Stimulated activated naive CD8-positive, alpha-beta T cell treated with anti-CD3 and anti-CD28 coated beads, Interleukin-15, Interleukin-2, amounts not matched to agents 100 U/mL and 50 U/mL, for 24 hours (primary cell): ENCODE measurements at regions not wholly inside any gene's neighbourhood (a gene's known extent, or its start where the extent isn't known, plus 50 kb on each side); places are given as distances from the start of the nearest gene placed in this dataset.
A peak's percentile ranks its signal among the peaks of the same experiment; 100 is the strongest.
"Not testable (repeated sequence)": the region's sequence is repeated elsewhere in the genome, so short reads cannot be mapped to it uniquely, and the experiment has no call there.

Source experiments
- ATAC-seq: fragments of 150-1000 bp; cut with Tn5 transposase; one replicate; pipeline ENCODE4 v1.10.0; 2021
- DNase-seq: peaks from one replicate; pipeline ENCODE4 v3.0.0; 2021

DNA sequence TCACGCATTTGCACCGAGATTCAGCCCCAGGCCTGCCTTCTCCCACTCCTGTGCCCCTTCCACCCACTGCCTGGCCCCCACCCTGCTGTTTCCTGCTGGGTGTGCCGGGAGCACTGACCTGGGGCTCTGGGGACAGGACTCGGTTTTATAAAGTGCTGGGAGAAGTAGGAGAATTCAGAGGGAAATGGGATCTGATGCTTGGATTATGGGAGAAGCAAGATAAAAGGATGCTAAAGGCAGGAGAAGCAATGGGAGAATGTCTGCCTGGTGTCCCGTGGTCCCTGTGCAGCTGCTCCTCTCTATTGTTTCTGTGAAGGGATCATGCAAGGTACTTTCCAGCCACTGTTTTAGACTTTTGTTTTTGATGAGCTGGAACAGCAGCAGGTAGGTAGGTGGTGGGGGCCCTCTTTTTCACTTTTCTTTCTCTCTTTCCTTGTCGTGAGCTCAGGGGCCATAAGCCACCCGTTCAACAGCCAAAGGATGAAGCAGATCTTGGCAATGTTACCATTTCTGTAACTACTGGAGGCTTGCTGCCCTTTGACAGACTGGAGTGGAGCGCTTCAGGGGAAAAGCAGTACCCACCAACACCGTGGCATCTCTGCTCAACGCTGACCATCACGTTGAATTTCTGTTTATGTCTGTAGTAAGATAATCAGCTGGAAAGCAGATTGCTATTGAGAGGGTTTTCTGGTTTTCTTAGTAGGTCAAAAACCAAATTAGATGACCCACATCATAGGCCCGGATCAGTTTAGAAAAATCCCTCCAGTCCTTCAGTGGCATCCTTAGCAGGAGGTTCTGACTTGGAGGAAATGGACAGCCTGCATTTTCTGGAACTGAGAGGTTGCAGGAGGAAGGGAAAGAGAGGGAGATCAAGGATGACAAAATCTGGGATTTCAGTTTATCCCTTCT is 63.8 kb upstream of the ENPP6 start:
- ATAC-seq (peak; percentile 5), DNase-seq (peak; percentile 28)

GRCh38 chr4:184280591-184281071 is 63.0 kb upstream of the ENPP6 start:
- no peak for ATAC-seq
- no peak for DNase-seq

DNA sequence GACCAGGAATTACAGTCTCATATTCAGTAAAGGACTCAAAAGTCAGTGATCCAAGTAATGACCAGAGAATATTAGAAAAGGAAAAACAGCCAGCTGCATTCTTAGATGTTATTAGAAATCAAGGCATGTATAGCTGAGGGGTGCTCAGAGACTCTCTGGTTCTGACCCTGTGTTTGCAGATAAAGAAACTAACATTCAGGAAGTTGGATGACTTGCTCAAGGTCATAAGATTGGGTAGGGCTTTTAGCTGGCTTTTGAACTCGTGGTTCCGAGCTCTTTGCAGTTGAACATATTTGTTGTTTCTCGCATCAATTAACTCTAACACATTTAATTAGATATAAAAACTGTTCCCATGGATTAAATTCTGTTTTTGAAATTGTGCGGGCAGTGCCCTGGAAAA is 62.5 kb upstream of the ENPP6 start:
- no peak for DNase-seq
- no peak for ATAC-seq

- ATAC-seq (no peak), DNase-seq (no peak)
Measured at GRCh38 chr4:184279496-184280061, 61.9 kb upstream of the ENPP6 start.

DNA sequence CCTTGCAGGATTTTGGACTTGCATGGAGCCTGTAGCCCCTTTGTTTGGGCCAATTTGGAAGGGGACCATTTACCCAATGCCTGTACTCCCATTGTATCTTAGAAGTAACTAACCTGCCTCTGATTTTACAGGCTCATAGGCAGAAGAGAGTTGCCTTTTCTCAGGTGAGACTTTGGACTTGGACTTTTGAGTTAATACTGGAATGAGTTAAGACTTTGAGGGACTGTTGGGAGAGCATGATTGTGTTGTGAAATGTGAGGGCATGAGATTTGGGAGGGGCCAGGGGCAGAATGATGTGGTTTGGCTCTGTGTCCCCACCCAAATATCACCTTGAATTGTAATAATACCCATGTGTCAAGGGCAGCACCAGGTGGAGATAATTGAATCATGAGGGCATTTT is 60.1 kb upstream of the ENPP6 start:
- DNase-seq = not testable (repeated sequence)

DNA sequence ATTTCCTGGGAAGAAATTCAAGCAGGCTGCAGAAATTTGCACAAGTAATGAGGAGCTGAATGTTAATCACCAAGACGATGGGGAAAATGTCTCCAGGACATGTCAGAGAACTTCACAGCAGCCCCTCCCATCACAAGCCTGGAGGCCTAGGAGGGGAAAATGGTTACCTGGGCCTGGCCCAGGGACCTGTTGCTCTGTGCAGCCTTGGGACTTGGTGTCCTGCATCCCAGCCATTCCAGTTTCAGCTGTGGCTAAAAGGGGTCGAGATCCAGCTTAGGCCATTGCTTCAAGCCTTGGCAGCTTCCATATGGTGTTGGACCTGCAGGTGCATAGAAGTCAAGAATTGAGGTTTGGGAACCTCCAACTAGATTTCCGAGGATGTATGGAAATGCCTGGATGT is 59.3 kb upstream of the ENPP6 start:
- not testable (repeated sequence) for DNase-seq, ATAC-seq

More for the DNA sequence above, 60.1 kb upstream of the ENPP6 start:
- ATAC-seq = not testable (repeated sequence)

GRCh38 chr4:184276346-184276745 is 58.7 kb upstream of the ENPP6 start:
- DNase-seq, ATAC-seq: not testable (repeated sequence)

DNA sequence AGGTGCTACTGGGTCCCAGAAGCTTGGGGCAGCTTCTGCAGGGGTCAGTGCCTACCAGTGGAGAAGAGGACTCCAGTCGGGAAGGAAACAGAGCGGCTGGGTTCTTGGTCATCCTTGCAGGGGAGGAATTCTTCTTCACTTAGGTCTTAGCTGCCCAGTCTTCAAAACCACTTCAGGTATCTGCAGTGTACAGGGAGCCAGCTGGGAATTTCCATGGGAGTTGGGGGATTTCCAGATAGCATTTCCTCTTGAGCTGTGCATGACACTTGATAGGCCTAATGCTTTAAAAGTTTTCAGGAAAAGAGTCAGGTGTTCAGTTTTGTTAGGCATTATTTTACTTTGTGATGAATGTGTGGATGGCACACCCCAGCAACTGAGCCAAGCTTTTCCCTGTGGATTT is 58.1 kb upstream of the ENPP6 start:
- DNase-seq (no peak), ATAC-seq (no peak)

GRCh38 chr4:184274286-184274951 is 56.7 kb upstream of the ENPP6 start:
- DNase-seq = no peak
- no peak for ATAC-seq

- no peak for DNase-seq
Measured at GRCh38 chr4:184273166-184274147, 55.8 kb upstream of the ENPP6 start.

GRCh38 chr4:184270808-184271413 is 53.2 kb upstream of the ENPP6 start:
- DNase-seq = no peak
- ATAC-seq = no peak

More at GRCh38 chr4:184273166-184274147, 55.8 kb upstream of the ENPP6 start:
- ATAC-seq = peak; percentile 40

GRCh38 chr4:184269879-184270430 is 52.3 kb upstream of the ENPP6 start:
- DNase-seq (no peak), ATAC-seq (no peak)

GRCh38 chr4:184268584-184269160 is 51.0 kb upstream of the ENPP6 start:
- no peak for DNase-seq
- no peak for ATAC-seq

DNA sequence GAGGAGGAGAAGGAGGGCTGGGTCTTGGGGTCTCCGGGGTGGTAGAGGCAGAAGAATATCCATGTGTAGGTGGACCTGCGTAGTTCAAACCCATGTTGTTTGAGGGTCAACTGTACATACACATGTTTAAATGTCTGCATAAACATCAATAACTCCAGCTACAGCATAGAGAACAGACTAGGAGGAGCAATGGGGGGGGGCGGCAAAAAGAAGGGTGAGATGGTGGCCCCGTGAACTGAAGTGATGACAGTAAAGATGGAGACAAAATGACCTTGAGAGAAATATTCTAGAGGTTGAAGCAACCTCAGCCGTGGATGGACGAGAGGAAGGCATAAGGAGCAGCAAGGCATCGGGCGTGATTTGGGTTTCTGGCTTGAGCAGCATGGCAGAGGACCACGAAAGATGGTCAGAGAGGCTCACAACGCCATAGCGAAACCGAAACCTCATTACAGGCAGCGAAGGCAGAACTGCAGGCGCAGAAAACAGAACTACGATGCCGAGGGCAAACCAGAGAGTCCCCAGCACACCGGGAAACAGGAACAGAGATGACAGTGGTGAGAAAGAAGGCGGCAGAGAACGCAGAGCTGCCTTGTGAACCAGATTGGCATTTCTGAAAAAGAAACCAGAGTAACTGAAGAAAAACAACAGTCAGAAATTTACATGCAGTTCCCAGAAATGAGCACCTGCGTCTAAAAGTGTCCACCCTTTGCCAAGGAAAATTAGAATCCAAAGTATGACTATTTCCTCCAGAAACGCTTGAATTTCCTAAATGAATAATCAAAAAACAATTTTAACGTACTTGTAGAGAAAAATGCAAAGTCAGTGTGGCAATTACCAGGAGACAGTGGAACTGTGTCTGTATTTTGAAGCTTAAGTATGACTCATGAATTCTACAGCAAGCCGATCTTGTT is 50.3 kb upstream of the ENPP6 start:
- peak; percentile 74 for DNase-seq
- peak; percentile 90 for ATAC-seq
